SU-DHL-6 (cell line): ENCODE measurements at regions not wholly inside any gene's neighbourhood (a gene's known extent, or its start where the extent isn't known, plus 50 kb on each side); places are given as distances from the start of the nearest gene placed in this dataset.

Source experiments
- H2AFZ ChIP-seq: fragments of 200-600 bp; sonication (generic); 2 replicates; pipeline ENCODE4 v1.6.1; 2014; ENCODE audit warnings: low read depth, mild to moderate bottlenecking, moderate library complexity, mixed read lengths, antibody characterized with exemption, low read length; ENCODE audit not compliant: severe bottlenecking
- H3F3A ChIP-seq: fragments of 200-600 bp; shearing (Covaris generic); 2 replicates; pipeline ENCODE4 v1.6.0; 2016; ENCODE audit warnings: antibody characterized with exemption, mild to moderate bottlenecking; ENCODE audit not compliant: insufficient read depth
- H3K27ac ChIP-seq: fragments of 200-600 bp; sonication (generic); 2 replicates; pipeline ENCODE4 v1.5.1; 2016; ENCODE audit warnings: low read depth, mild to moderate bottlenecking, low read length, moderate library complexity, mixed read lengths
- H3K27me3 ChIP-seq: fragments of 200-600 bp; sonication (generic), shearing (Covaris generic); 2 replicates; pipeline ENCODE4 v1.6.0; 2014; ENCODE audit warnings: mild to moderate bottlenecking, low read length
- H3K36me3 ChIP-seq: fragments of 200-600 bp; sonication (generic); 2 replicates; pipeline ENCODE4 v1.6.1; 2014; ENCODE audit warnings: mild to moderate bottlenecking, low read length, mixed read lengths
- H3K4me2 ChIP-seq: fragments of 300-600, 200-600 bp; shearing (Covaris generic), sonication (generic); 2 replicates; pipeline ENCODE4 v1.6.0; 2014; ENCODE audit warnings: low read length, low read depth, mild to moderate bottlenecking; ENCODE audit not compliant: poor library complexity, severe bottlenecking
- H3K4me3 ChIP-seq: fragments of 200-600 bp; sonication (generic); 2 replicates; pipeline ENCODE4 v1.5.1; 2014; ENCODE audit warnings: antibody characterized with exemption, low read length, mild to moderate bottlenecking, mixed read lengths; ENCODE audit not compliant: insufficient read depth, poor library complexity, severe bottlenecking
- H3K79me2 ChIP-seq: fragments of 200-600 bp; sonication (generic); 2 replicates; pipeline ENCODE4 v1.6.1; 2014; ENCODE audit warnings: mild to moderate bottlenecking, low read length, moderate library complexity; ENCODE audit not compliant: insufficient read depth
- H3K9ac ChIP-seq: fragments of 200-600 bp; sonication (generic); 2 replicates; pipeline ENCODE4 v1.7.0; 2014; ENCODE audit warnings: mild to moderate bottlenecking, low read length
- H3K9me2 ChIP-seq: fragments of 200-600 bp; sonication (generic); replicated peaks from 2 replicates; pipeline ENCODE4 v1.6.1; 2014; ENCODE audit warnings: low read length; ENCODE audit not compliant: insufficient read depth
- H3K9me3 ChIP-seq: fragments of 200-600 bp; sonication (generic); 2 replicates; pipeline ENCODE4 v1.6.1; 2014; ENCODE audit warnings: low read length, mixed read lengths; ENCODE audit not compliant: insufficient read depth
- H4K20me1 ChIP-seq: fragments of 200-600 bp; sonication (generic); 2 replicates; pipeline ENCODE4 v1.6.1; 2014; ENCODE audit warnings: low read depth, mild to moderate bottlenecking, antibody characterized with exemption, low read length, moderate library complexity, mixed read lengths
- CTCF ChIP-seq: fragments of 200-600 bp; sonication (generic); IDR thresholded peaks from one replicate; pipeline ENCODE4 v1.5.1; 2017; ENCODE audit warnings: antibody characterized with exemption, mild to moderate bottlenecking, low read length, moderate library complexity; ENCODE audit not compliant: insufficient read depth, poor library complexity, severe bottlenecking
- EZH2phosphoT487 ChIP-seq: fragments of 200-600 bp; sonication (generic), shearing (Covaris generic); conservative IDR thresholded peaks from 2 replicates; pipeline ENCODE4 v1.6.1; 2018; ENCODE audit warnings: mild to moderate bottlenecking, antibody characterized with exemption, low read length, moderate library complexity, mixed read lengths

GRCh38 chr15:66959066-66959465 is 106.3 kb upstream of the SMAD3 start:
- H3F3A ChIP-seq = no peaks in the 10 kb centered on the region
- no peaks in the 10 kb centered on the region for H3K9me3 ChIP-seq
- no peaks in the 10 kb centered on the region for H4K20me1 ChIP-seq
- no peaks in the 10 kb centered on the region for H3K36me3 ChIP-seq
- H3K4me2 ChIP-seq = no peak overlapping the region
- H3K79me2 ChIP-seq = no peaks in the 10 kb centered on the region
- H3K9me2 ChIP-seq = no peaks in the 10 kb centered on the region
- no peaks in the 10 kb centered on the region for H3K27me3 ChIP-seq
- no peak overlapping the region for H3K9ac ChIP-seq
- H3K4me3 ChIP-seq = no peak overlapping the region
- H2AFZ ChIP-seq = no peak overlapping the region
- TF ChIP-seq EZH2phosphoT487 (no peak), CTCF (no peak)
- H3K27ac ChIP-seq = no peak overlapping the region

- Histone ChIP-seq H3K27ac (no peak overlapping the region), H3K4me3 (no peak overlapping the region), H3K27me3 (no peaks in the 10 kb centered on the region), H3K4me2 (no peak overlapping the region), H3K36me3 (no peaks in the 10 kb centered on the region), H3K9ac (no peak overlapping the region), H2AFZ (no peak overlapping the region), H3K79me2 (no peaks in the 10 kb centered on the region), H4K20me1 (no peaks in the 10 kb centered on the region), H3K9me2 (no peaks in the 10 kb centered on the region), H3K9me3 (no peaks in the 10 kb centered on the region), H3F3A (no peaks in the 10 kb centered on the region)
- TF ChIP-seq EZH2phosphoT487 (no peak), CTCF (no peak)
These were observed 105.5 kb upstream of the SMAD3 start for GRCh38 chr15:66959875-66960274.

- H3K9me3 ChIP-seq = no peaks in the 10 kb centered on the region
- H3K9ac ChIP-seq = no peak overlapping the region
- H3F3A ChIP-seq = no peaks in the 10 kb centered on the region
- no peak overlapping the region for H3K4me2 ChIP-seq
- H2AFZ ChIP-seq = no peak overlapping the region
- H3K4me3 ChIP-seq = no peak overlapping the region
- no peaks in the 10 kb centered on the region for H3K9me2 ChIP-seq
- no peak overlapping the region for H3K27ac ChIP-seq
- no peaks in the 10 kb centered on the region for H3K27me3 ChIP-seq
- TF ChIP-seq EZH2phosphoT487 (no peak), CTCF (no peak)
- H3K36me3 ChIP-seq = no peaks in the 10 kb centered on the region
- no peaks in the 10 kb centered on the region for H4K20me1 ChIP-seq
- no peaks in the 10 kb centered on the region for H3K79me2 ChIP-seq
These were observed 104.9 kb upstream of the SMAD3 start for GRCh38 chr15:66960519-66960918.

- Histone ChIP-seq H4K20me1 (no peaks in the 10 kb centered on the region), H3K27ac (no peak overlapping the region), H3F3A (no peaks in the 10 kb centered on the region), H3K4me2 (no peak overlapping the region), H3K4me3 (no peak overlapping the region), H3K79me2 (no peaks in the 10 kb centered on the region), H3K9ac (no peak overlapping the region), H2AFZ (no peak overlapping the region), H3K27me3 (no peaks in the 10 kb centered on the region), H3K36me3 (no peaks in the 10 kb centered on the region), H3K9me2 (no peaks in the 10 kb centered on the region), H3K9me3 (no peaks in the 10 kb centered on the region)
- TF ChIP-seq CTCF (no peak), EZH2phosphoT487 (no peak)
These were observed 104.0 kb upstream of the SMAD3 start for GRCh38 chr15:66961407-66961884.
